Epithelial cell of esophagus (primary cell): ENCODE measurements at regions not wholly inside any gene's neighbourhood (a gene's known extent, or its start where the extent isn't known, plus 50 kb on each side); places are given as distances from the start of the nearest gene placed in this dataset.

ENCODE experiments used
- DNase-seq: peaks from one replicate; pipeline ENCODE4 v3.0.0; 2010; ENCODE audit warnings: low read depth
- H3K4me3 ChIP-seq: 2 replicates; pipeline ENCODE4 v1.5.1; 2011; ENCODE audit warnings: mild to moderate bottlenecking, low read length, control low read depth
- CTCF ChIP-seq: IDR thresholded peaks from 2 replicates; pipeline ENCODE4 v1.5.1; 2011; ENCODE audit warnings: low read depth, mild to moderate bottlenecking, low read length, control low read depth, inconsistent platforms; ENCODE audit not compliant: insufficient read depth; ENCODE audit errors: missing control alignments

GRCh38 chr3:4139462-4140140 is 163.6 kb upstream of the SETMAR start:
- no peak overlapping the region for H3K4me3 ChIP-seq
- no peak for TF ChIP-seq CTCF
- no peak for DNase-seq

GRCh38 chr3:4140921-4141320 is 162.2 kb upstream of the SETMAR start:
- no peak overlapping the region for H3K4me3 ChIP-seq
- DNase-seq = no peak
- TF ChIP-seq CTCF = no peak

GRCh38 chr3:4147556-4148118 is 155.5 kb upstream of the SETMAR start:
- TF ChIP-seq CTCF = no peak
- no peak overlapping the region for H3K4me3 ChIP-seq
- DNase-seq = no peak

- no peak for TF ChIP-seq CTCF
- DNase-seq = no peak
These were observed 153.9 kb upstream of the SETMAR start for GRCh38 chr3:4149296-4149695.

GRCh38 chr3:4150816-4151215 is 152.4 kb upstream of the SETMAR start:
- TF ChIP-seq CTCF = no peak
- no peak overlapping the region for H3K4me3 ChIP-seq
- DNase-seq = no peak

More at GRCh38 chr3:4149296-4149695, 153.9 kb upstream of the SETMAR start:
- no peak overlapping the region for H3K4me3 ChIP-seq

- no peak for TF ChIP-seq CTCF
- H3K4me3 ChIP-seq = no peak overlapping the region
These were observed 151.3 kb upstream of the SETMAR start for GRCh38 chr3:4151859-4152258.

GRCh38 chr3:4153771-4154170 is 149.4 kb upstream of the SETMAR start:
- H3K4me3 ChIP-seq = no peak overlapping the region
- no peak for DNase-seq
- TF ChIP-seq CTCF = no peak

More at GRCh38 chr3:4151859-4152258, 151.3 kb upstream of the SETMAR start:
- DNase-seq = no peak
